Testis (tissue), 2 donors: ENCODE measurements at regions not wholly inside any gene's neighbourhood (a gene's known extent, or its start where the extent isn't known, plus 50 kb on each side); places are given as distances from the start of the nearest gene placed in this dataset.

ENCODE experiments used
- DNase-seq: peaks from one replicate; pipeline ENCODE4 v3.0.0-alpha.2; 2019
- H3K27ac ChIP-seq, 2 donors: fragments of 200-600 bp; sonication (generic); one replicate each; pipeline ENCODE4 v1.5.1; 2019
- H3K27me3 ChIP-seq: fragments of 200-600 bp; sonication (generic); one replicate; pipeline ENCODE4 v1.5.1; 2019
- H3K36me3 ChIP-seq: fragments of 200-600 bp; sonication (generic); one replicate; pipeline ENCODE4 v1.5.1; 2017; ENCODE audit warnings: low read depth; ENCODE audit errors: missing control alignments
- H3K4me1 ChIP-seq: fragments of 200-600 bp; sonication (generic); one replicate; pipeline ENCODE4 v1.5.1; 2019
- H3K4me3 ChIP-seq, 2 donors: fragments of 200-600 bp; sonication (generic); one replicate each; pipeline ENCODE4 v1.5.1; 2017 to 2019
- H3K9me3 ChIP-seq: fragments of 200-600 bp; sonication (generic); one replicate; pipeline ENCODE4 v1.5.1; 2017
- POLR2A ChIP-seq: fragments of 450-650 bp; IDR thresholded peaks from one replicate; pipeline ENCODE4 v1.6.1; 2017; ENCODE audit warnings: antibody characterized with exemption, mild to moderate bottlenecking, moderate library complexity
- WGBS, 2 donors: methylation state at CpG; one replicate each; pipeline ENCODE4 v1.1.5; 2018; 5-methylcytosine and 5-hydroxymethylcytosine counted together
- intact Hi-C: fragments of 100-400 bp; cut with DNase I; formaldehyde crosslinking; loops from one replicate; pipeline ENCODE4 v1.15.1; 2023; ENCODE audit warnings: low total_unique reads
- TF ChIP-seq, protein P1 (sequence below), 3 experiments: fragments of 450-650 bp in 2 of 3; fragments of 200-600 bp in 1 of 3; sonication (generic) in 1 of 3; IDR thresholded peaks; one replicate each; pipeline ENCODE4 v1.5.1; 2016 to 2019; ENCODE audit warnings: antibody characterized with exemption in 3 of 3, mild to moderate bottlenecking in 2 of 3, moderate library complexity in 1 of 3

DNA sequence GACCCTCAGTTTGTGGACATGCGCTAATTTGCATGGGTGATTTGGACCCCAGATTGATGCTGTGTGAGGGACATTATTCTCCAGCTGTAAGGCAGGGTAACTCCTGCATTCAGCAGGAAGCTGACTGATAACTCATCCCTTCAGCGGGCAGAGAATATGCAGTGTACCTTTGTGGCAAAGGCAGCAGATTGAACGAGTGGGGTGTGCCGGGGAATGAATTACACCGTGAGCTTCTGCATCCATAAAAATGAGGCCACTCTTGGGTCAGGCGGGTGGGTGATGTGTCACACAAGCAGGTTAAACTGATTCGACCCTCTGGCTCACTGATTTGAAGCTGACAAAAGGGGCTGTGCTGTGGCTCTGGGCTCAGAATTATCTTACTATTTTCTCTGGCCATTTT is 128.9 kb upstream of the PMFBP1 start:
- 48 to 61% methylated on average over 7 of the region's 7 CpGs for WGBS, 2 donors
- no peak for DNase-seq
- Histone ChIP-seq H3K9me3 (no peaks in the 10 kb centered on the region), H3K27me3 (no peaks in the 10 kb centered on the region), H3K36me3 (no peaks in the 10 kb centered on the region), H3K4me3 (no peak overlapping the region), H3K4me1 (no peaks in the 10 kb centered on the region), H3K27ac (no peak overlapping the region)
- TF ChIP-seq, protein P1, sequence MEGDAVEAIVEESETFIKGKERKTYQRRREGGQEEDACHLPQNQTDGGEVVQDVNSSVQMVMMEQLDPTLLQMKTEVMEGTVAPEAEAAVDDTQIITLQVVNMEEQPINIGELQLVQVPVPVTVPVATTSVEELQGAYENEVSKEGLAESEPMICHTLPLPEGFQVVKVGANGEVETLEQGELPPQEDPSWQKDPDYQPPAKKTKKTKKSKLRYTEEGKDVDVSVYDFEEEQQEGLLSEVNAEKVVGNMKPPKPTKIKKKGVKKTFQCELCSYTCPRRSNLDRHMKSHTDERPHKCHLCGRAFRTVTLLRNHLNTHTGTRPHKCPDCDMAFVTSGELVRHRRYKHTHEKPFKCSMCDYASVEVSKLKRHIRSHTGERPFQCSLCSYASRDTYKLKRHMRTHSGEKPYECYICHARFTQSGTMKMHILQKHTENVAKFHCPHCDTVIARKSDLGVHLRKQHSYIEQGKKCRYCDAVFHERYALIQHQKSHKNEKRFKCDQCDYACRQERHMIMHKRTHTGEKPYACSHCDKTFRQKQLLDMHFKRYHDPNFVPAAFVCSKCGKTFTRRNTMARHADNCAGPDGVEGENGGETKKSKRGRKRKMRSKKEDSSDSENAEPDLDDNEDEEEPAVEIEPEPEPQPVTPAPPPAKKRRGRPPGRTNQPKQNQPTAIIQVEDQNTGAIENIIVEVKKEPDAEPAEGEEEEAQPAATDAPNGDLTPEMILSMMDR (IDR thresholded peaks at IDR 0.05) = no peak
- no peak for TF ChIP-seq POLR2A
- intact Hi-C loops = no loop called here

DNA sequence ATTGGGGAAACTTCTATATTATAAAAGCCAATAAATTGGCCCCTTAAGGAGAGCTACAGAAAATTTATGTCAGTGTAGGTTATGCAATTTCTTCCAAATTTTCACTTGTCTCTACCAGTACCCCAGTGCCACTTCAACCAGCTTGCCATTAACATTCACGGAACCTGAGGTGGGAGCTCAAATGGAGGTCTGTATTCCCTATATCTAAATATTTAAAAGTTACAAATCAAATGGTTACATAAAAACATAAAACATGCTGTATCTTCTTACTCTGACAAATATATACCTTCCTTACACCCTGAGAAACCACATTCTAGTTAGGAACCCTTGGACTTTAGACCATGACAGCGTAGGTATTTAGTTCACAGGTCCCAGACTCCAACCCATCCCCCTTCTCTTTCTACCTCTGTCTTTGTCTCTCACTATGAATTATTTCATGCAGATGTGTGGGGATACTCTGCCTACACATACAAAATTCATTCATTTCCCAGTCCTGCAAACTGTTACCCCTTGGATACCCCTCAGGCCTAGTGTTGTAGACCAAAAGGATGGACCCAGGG is 127.8 kb upstream of the PMFBP1 start:
- no peaks in the 10 kb centered on the region for H3K4me1 ChIP-seq
- no peaks in the 10 kb centered on the region for H3K27me3 ChIP-seq
- intact Hi-C loops = no loop called here
- no peaks in the 10 kb centered on the region for H3K9me3 ChIP-seq
- H3K27ac ChIP-seq = no peak overlapping the region
- no peaks in the 10 kb centered on the region for H3K36me3 ChIP-seq
- 92 to 98% methylated on average over 2 of the region's 2 CpGs for WGBS, 2 donors
- H3K4me3 ChIP-seq = no peak overlapping the region
- no peak for DNase-seq
- no peak for TF ChIP-seq POLR2A
- TF ChIP-seq, protein P1 (IDR thresholded peaks at IDR 0.05) = no peak

DNA sequence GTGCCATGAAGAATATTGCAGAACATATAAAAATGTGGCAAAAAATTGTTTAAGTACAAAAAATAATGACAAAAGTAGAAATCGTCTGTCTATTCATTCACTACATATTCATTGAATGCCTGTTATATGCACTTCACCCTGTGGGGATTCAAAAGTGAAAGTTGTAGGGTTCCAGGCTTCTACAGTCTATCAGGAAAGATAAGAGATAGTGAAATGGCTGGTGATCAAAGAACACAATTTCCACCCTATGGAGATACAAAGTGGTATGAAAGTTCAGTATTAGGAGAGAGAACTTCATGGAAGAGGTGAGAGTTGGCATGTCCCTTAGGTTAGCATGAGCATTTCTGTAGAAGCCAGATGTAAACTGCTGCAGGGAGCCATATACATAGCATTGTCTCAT is 127.0 kb upstream of the PMFBP1 start:
- 89 to 94% methylated on average over 1 of the region's 1 CpG for WGBS, 2 donors
- no peaks in the 10 kb centered on the region for H3K4me1 ChIP-seq
- H3K27me3 ChIP-seq = no peaks in the 10 kb centered on the region
- H3K27ac ChIP-seq = no peak overlapping the region
- no peak overlapping the region for H3K4me3 ChIP-seq
- no peaks in the 10 kb centered on the region for H3K9me3 ChIP-seq
- DNase-seq = no peak
- H3K36me3 ChIP-seq = no peaks in the 10 kb centered on the region
- TF ChIP-seq POLR2A = no peak
- TF ChIP-seq, protein P1 (IDR thresholded peaks at IDR 0.05) = no peak
- intact Hi-C loops = no loop called here

DNA sequence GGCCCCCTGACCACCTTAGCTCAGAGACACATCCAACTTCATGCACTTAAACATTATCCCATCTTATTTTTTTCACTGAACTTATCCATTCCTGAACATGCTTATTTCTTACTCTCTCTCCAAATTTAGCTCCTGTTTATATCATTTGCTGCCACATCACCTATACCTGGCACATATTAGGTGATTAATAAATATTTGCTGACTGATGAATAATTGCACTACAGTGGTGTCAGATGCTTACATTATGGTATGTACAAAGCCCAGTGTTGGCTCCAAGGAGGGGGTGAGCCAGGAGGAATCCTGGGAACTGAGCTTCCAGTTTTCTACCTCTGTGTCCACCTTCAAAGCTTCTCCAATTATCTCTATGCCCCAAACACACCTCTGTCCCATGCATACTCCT is 124.0 kb upstream of the PMFBP1 start:
- H3K4me1 ChIP-seq = no peaks in the 10 kb centered on the region
- no peaks in the 10 kb centered on the region for H3K9me3 ChIP-seq
- H3K27ac ChIP-seq = no peak overlapping the region
- H3K27me3 ChIP-seq = no peaks in the 10 kb centered on the region
- no peak overlapping the region for H3K4me3 ChIP-seq
- no peaks in the 10 kb centered on the region for H3K36me3 ChIP-seq
- DNase-seq = no peak
- TF ChIP-seq, protein P1 (IDR thresholded peaks at IDR 0.05) = no peak
- intact Hi-C loops = no loop called here

DNA sequence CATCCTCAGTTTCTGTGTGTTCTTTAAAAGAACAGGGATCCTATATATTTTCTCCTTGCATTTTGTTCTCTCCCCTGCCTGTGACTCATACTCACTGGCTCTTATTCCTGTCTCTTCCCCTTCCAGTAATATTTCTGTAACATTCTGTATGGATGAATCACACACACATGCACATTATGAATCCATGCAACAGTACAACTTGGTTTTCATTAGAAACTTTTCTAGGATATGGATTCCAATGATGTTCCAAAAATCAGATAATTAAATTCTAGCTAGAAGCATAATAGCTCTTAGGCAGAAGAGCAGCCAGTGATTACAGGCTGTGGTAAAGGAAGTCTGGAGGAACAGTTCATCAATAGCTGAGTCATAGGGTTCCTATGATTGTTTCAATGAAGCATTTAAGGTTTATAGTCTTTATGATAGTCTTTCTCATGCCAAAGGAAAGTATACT is 119.6 kb upstream of the PMFBP1 start:
- TF ChIP-seq, protein P1 (IDR thresholded peaks at IDR 0.05) = no peak
- no peak for TF ChIP-seq POLR2A
- H3K4me1 ChIP-seq = no peaks in the 10 kb centered on the region
- intact Hi-C loops = no loop called here
- no peak overlapping the region for H3K4me3 ChIP-seq
- no peaks in the 10 kb centered on the region for H3K36me3 ChIP-seq
- no peaks in the 10 kb centered on the region for H3K27me3 ChIP-seq
- DNase-seq = no peak
- peak overlapping the region in 1 of 2 donors; percentile 33 for H3K27ac ChIP-seq
- no peaks in the 10 kb centered on the region for H3K9me3 ChIP-seq
